ENCODE measurements at regions not wholly inside any gene's neighbourhood (a gene's known extent, or its start where the extent isn't known, plus 50 kb on each side); places are given as distances from the start of the nearest gene placed in this dataset.

- TF ChIP-seq CTCF (IDR thresholded peaks at IDR 0.05): no peak
- TF ChIP-seq POLR2A (IDR thresholded peaks at IDR 0.05; ENCODE audit: low read depth): no peak
Observed at GRCh38 chr4:14920237-14920636, 82.0 kb upstream of the CPEB2 start.

All from esophagus muscularis mucosa (tissue), 3 donors.